Osteocyte (in vitro differentiated cells): ENCODE measurements at regions not wholly inside any gene's neighbourhood (a gene's known extent, or its start where the extent isn't known, plus 50 kb on each side); places are given as distances from the start of the nearest gene placed in this dataset.

ENCODE experiments used
- DNase-seq: peaks from one replicate; pipeline ENCODE4 v3.0.0; 2021; ENCODE audit warnings: mixed read lengths; ENCODE audit not compliant: unreplicated experiment; ENCODE audit errors: extremely low spot score
- H3K27ac Mint-ChIP-seq: one replicate; pipeline ENCODE4 v1.8.0; 2021; ENCODE audit warnings: mild to moderate bottlenecking, mixed read lengths; ENCODE audit not compliant: unreplicated experiment
- H3K27me3 Mint-ChIP-seq: one replicate; pipeline ENCODE4 v1.8.0; 2021; ENCODE audit warnings: mixed read lengths; ENCODE audit not compliant: unreplicated experiment
- H3K36me3 Mint-ChIP-seq: one replicate; pipeline ENCODE4 v1.8.0; 2021; ENCODE audit warnings: mixed read lengths; ENCODE audit not compliant: unreplicated experiment
- H3K4me1 Mint-ChIP-seq: one replicate; pipeline ENCODE4 v1.8.0; 2021; ENCODE audit warnings: mixed read lengths; ENCODE audit not compliant: unreplicated experiment
- H3K4me3 Mint-ChIP-seq: one replicate; pipeline ENCODE4 v1.8.0; 2021; ENCODE audit warnings: mild to moderate bottlenecking, moderate library complexity, mixed read lengths; ENCODE audit not compliant: unreplicated experiment
- H3K9me3 Mint-ChIP-seq: one replicate; pipeline ENCODE4 v1.8.0; 2021; ENCODE audit warnings: mixed read lengths; ENCODE audit not compliant: unreplicated experiment
- CTCF ChIP-seq: fragments of 200-600 bp; sonication (generic); IDR thresholded peaks from 2 replicates; pipeline ENCODE4 v1.5.0; 2021; ENCODE audit warnings: antibody characterized with exemption, mild to moderate bottlenecking, moderate library complexity

GRCh38 chr2:60268032-60268431 is 285.4 kb downstream of the BCL11A start:
- Mint-ChIP-seq H3K9me3 (peaks cover 11% of the 10 kb centered on the region), H3K4me3 (no peak overlapping the region), H3K27me3 (no peaks in the 10 kb centered on the region), H3K4me1 (no peaks in the 10 kb centered on the region), H3K36me3 (no peaks in the 10 kb centered on the region), H3K27ac (no peak overlapping the region)
- no peak for TF ChIP-seq CTCF
- DNase-seq: no peak

GRCh38 chr2:60267122-60267521 is 286.3 kb downstream of the BCL11A start:
- H3K36me3 Mint-ChIP-seq: no peaks in the 10 kb centered on the region
- no peaks in the 10 kb centered on the region for H3K27me3 Mint-ChIP-seq
- H3K4me3 Mint-ChIP-seq: no peak overlapping the region
- DNase-seq: no peak
- H3K9me3 Mint-ChIP-seq: peaks cover 11% of the 10 kb centered on the region
- H3K27ac Mint-ChIP-seq: no peak overlapping the region
- no peak for TF ChIP-seq CTCF
- H3K4me1 Mint-ChIP-seq: no peaks in the 10 kb centered on the region

- Mint-ChIP-seq H3K4me3 (no peak overlapping the region), H3K27ac (no peak overlapping the region), H3K4me1 (no peaks in the 10 kb centered on the region), H3K27me3 (no peaks in the 10 kb centered on the region), H3K36me3 (no peaks in the 10 kb centered on the region), H3K9me3 (peaks cover 11% of the 10 kb centered on the region)
- no peak for DNase-seq
- no peak for TF ChIP-seq CTCF
Observed at GRCh38 chr2:60262178-60262577, 291.3 kb downstream of the BCL11A start.

GRCh38 chr2:60260639-60261296 is 292.7 kb downstream of the BCL11A start:
- no peak for TF ChIP-seq CTCF
- Mint-ChIP-seq H3K4me3 (no peak overlapping the region), H3K36me3 (no peaks in the 10 kb centered on the region)

GRCh38 chr2:60259781-60260180 is 293.7 kb downstream of the BCL11A start:
- Mint-ChIP-seq H3K36me3 (no peaks in the 10 kb centered on the region), H3K4me3 (no peak overlapping the region), H3K27me3 (peaks cover 8% of the 10 kb centered on the region), H3K9me3 (peaks cover 8% of the 10 kb centered on the region), H3K4me1 (no peaks in the 10 kb centered on the region), H3K27ac (no peak overlapping the region)
- no peak for DNase-seq
- TF ChIP-seq CTCF: no peak

More at GRCh38 chr2:60260639-60261296, 292.7 kb downstream of the BCL11A start:
- DNase-seq: no peak
- Mint-ChIP-seq H3K27me3 (no peaks in the 10 kb centered on the region), H3K9me3 (peaks cover 11% of the 10 kb centered on the region), H3K27ac (no peak overlapping the region), H3K4me1 (no peaks in the 10 kb centered on the region)
